22Rv1 (cell line): ENCODE measurements at regions not wholly inside any gene's neighbourhood (a gene's known extent, or its start where the extent isn't known, plus 50 kb on each side); places are given as distances from the start of the nearest gene placed in this dataset.

Source experiments
- ZFX ChIP-seq: fragments of 450-650 bp; IDR thresholded peaks from 2 replicates; pipeline ENCODE4 v1.6.1; 2017; ENCODE audit warnings: antibody characterized with exemption, borderline replicate concordance
- TF ChIP-seq, protein P1 (sequence below): fragments of 450-650 bp; IDR thresholded peaks from 2 replicates; pipeline ENCODE4 v1.5.1; 2017; ENCODE audit warnings: mild to moderate bottlenecking

DNA sequence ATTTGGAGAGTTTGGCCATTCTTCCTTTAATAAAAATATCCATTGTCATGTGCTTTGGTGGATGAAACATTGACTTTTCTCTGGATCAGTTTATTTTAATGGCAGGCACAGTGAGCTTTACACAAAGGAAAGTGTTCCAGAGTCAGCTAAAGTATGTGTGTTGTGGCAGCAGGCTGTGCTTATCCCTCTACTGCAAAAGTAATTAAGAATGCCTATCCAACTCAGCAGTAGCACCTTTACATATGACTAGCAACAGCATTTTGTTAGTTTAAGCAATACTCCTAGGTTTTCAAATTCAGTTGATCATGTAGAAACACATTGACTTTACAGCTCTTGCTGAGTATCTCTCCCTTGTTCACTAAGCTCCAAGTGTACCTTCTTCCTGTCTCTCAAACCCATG is 730.5 kb upstream of the RGMB start:
- TF ChIP-seq, protein P1, sequence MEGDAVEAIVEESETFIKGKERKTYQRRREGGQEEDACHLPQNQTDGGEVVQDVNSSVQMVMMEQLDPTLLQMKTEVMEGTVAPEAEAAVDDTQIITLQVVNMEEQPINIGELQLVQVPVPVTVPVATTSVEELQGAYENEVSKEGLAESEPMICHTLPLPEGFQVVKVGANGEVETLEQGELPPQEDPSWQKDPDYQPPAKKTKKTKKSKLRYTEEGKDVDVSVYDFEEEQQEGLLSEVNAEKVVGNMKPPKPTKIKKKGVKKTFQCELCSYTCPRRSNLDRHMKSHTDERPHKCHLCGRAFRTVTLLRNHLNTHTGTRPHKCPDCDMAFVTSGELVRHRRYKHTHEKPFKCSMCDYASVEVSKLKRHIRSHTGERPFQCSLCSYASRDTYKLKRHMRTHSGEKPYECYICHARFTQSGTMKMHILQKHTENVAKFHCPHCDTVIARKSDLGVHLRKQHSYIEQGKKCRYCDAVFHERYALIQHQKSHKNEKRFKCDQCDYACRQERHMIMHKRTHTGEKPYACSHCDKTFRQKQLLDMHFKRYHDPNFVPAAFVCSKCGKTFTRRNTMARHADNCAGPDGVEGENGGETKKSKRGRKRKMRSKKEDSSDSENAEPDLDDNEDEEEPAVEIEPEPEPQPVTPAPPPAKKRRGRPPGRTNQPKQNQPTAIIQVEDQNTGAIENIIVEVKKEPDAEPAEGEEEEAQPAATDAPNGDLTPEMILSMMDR: no peak
- no peak for TF ChIP-seq ZFX
